T-helper 2 cell treated with Interferon-gamma antibody and Interleukin-4, amounts not matched to agents 100 ng/mL and 5 ng/mL, for 36 hours (primary cell): ENCODE measurements at regions not wholly inside any gene's neighbourhood (a gene's known extent, or its start where the extent isn't known, plus 50 kb on each side); places are given as distances from the start of the nearest gene placed in this dataset.
"Not testable (repeated sequence)": the region's sequence is repeated elsewhere in the genome, so short reads cannot be mapped to it uniquely, and the experiment has no call there.

Experiments used
- intact Hi-C: fragments of 100-400 bp; cut with micrococcal nuclease; formaldehyde crosslinking; loops from one replicate; pipeline ENCODE4 v1.15.1; 2023

GRCh38 chr5:57398413-57399093 lies 84.1 kb downstream of the ACTBL2 start:
- intact Hi-C loops, result no loop called here

GRCh38 chr5:57396701-57397100 lies 85.9 kb downstream of the ACTBL2 start:
- intact Hi-C loops, result no loop called here

- intact Hi-C loops, result no loop called here
Measured at GRCh38 chr5:57394421-57395210, 88.0 kb downstream of the ACTBL2 start.

- intact Hi-C loops, result no loop called here
Measured at GRCh38 chr5:57386958-57387357, 95.7 kb downstream of the ACTBL2 start.

- intact Hi-C loops, result loop anchor here (2.0 kb wide), 1 partner anchor 112 kb away; no protein-coding TSS in a partner anchor
Measured at GRCh38 chr5:57383093-57383861, 99.3 kb downstream of the ACTBL2 start.

GRCh38 chr5:57382655-57383054 lies 100.0 kb downstream of the ACTBL2 start:
- intact Hi-C loops, result loop anchor here (2.0 kb wide), 1 partner anchor 112 kb away; no protein-coding TSS in a partner anchor

GRCh38 chr5:57370376-57370775 lies 112.2 kb downstream of the ACTBL2 start:
- intact Hi-C loops, result no loop called here

GRCh38 chr5:57368010-57368409 lies 114.6 kb downstream of the ACTBL2 start:
- intact Hi-C loops, result no loop called here

GRCh38 chr5:57366744-57367143 lies 115.9 kb downstream of the ACTBL2 start:
- intact Hi-C loops, result no loop called here

GRCh38 chr5:57362951-57363350 lies 119.7 kb downstream of the ACTBL2 start:
- intact Hi-C loops, result no loop called here

- intact Hi-C loops, result no loop called here
Measured at GRCh38 chr5:57360871-57361270, 121.7 kb downstream of the ACTBL2 start.

- intact Hi-C loops, result no loop called here
Measured at GRCh38 chr5:57358796-57359592, 123.6 kb downstream of the ACTBL2 start.

GRCh38 chr5:57356850-57357249 lies 125.8 kb downstream of the ACTBL2 start:
- intact Hi-C loops, result not testable (repeated sequence)

GRCh38 chr5:57349214-57349613 lies 133.4 kb downstream of the ACTBL2 start:
- intact Hi-C loops, result no loop called here

GRCh38 chr5:57348376-57349140 lies 134.1 kb downstream of the ACTBL2 start:
- intact Hi-C loops, result no loop called here

GRCh38 chr5:57346328-57346727 lies 136.3 kb downstream of the ACTBL2 start:
- intact Hi-C loops, result no loop called here

GRCh38 chr5:57341380-57341979 lies 141.1 kb downstream of the ACTBL2 start:
- intact Hi-C loops, result no loop called here

- intact Hi-C loops, result no loop called here
Measured at GRCh38 chr5:57340681-57341080, 141.9 kb downstream of the ACTBL2 start.

GRCh38 chr5:57339521-57339920 lies 143.1 kb downstream of the ACTBL2 start:
- intact Hi-C loops, result no loop called here

GRCh38 chr5:57338868-57339340 lies 143.7 kb downstream of the ACTBL2 start:
- intact Hi-C loops, result loop anchor here (1.0 kb wide), 1 partner anchor 1121 kb away; the partner anchor contains the start of gene PLK2
